ENCODE measurements at regions not wholly inside any gene's neighbourhood (a gene's known extent, or its start where the extent isn't known, plus 50 kb on each side); places are given as distances from the start of the nearest gene placed in this dataset.

GRCh38 chrX:23515028-23515427 lies 152.3 kb upstream of the PRDX4 start:
- TF ChIP-seq CTCF (IDR thresholded peaks at IDR 0.05 in 2 of 3, conservative IDR thresholded peaks at IDR 0.05 in 1 of 3; ENCODE audit: control insufficient read depth in 2 of 3, extremely low read depth in 1 of 3, insufficient read depth in 1 of 3, low read depth in 3 of 3, low read length in 3 of 3) (no peak), CREB1 (IDR thresholded peaks at IDR 0.05; ENCODE audit: low read depth) (no peak), TAF1 (IDR thresholded peaks at IDR 0.05; ENCODE audit: borderline replicate concordance, low read depth, low read length) (no peak), POLR2A (IDR thresholded peaks at IDR 0.05; ENCODE audit: low read depth, low read length) (no peak), RAD21 (IDR thresholded peaks at IDR 0.05; ENCODE audit: insufficient read depth, low read depth, low read length) (no peak), POLR2AphosphoS5 (IDR thresholded peaks at IDR 0.05; ENCODE audit: low read length) (no peak), ZBED1 (IDR thresholded peaks at IDR 0.05; ENCODE audit: borderline replicate concordance) (no peak), TARDBP (IDR thresholded peaks at IDR 0.05; ENCODE audit: borderline replicate concordance) (no peak), MAX (IDR thresholded peaks at IDR 0.05; ENCODE audit: low read depth, low read length) (no peak), CBX5 (IDR thresholded peaks at IDR 0.05; ENCODE audit: low read depth) (no peak)
- TF ChIP-seq, protein P1, sequence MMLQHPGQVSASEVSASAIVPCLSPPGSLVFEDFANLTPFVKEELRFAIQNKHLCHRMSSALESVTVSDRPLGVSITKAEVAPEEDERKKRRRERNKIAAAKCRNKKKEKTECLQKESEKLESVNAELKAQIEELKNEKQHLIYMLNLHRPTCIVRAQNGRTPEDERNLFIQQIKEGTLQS (IDR thresholded peaks at IDR 0.05; ENCODE audit: borderline replicate concordance, extremely low read depth, low read depth, low read length), result no peak
